IPS-NIHi11 (cell line): ENCODE measurements at regions not wholly inside any gene's neighbourhood (a gene's known extent, or its start where the extent isn't known, plus 50 kb on each side); places are given as distances from the start of the nearest gene placed in this dataset.
"Not testable (repeated sequence)": the region's sequence is repeated elsewhere in the genome, so short reads cannot be mapped to it uniquely, and the experiment has no call there.

Source experiments
- DNase-seq: peaks from one replicate; pipeline ENCODE4 v3.0.0; 2012; ENCODE audit warnings: mixed read lengths, low spot score

DNA sequence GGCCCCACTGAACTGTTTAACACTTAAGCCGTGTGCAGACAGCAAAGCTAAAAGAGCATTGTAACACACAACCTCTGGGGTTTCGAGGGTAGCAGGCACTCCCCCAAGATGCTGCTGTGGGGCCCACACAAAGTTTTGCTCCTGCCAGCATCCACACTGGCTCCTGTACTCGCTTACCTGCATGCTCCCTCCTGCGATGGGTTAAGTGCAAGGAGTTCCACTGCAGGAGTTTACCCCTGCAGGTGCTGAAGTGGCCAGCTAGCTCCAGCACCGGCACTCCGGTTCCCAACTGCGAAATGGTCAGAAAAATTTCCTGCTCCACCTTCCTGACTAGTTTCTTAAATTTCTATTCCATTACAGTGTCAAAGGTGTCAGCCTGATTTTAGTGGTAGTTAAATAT is 443.5 kb downstream of the PCDH10 start:
- DNase-seq: peak; percentile 7

DNA sequence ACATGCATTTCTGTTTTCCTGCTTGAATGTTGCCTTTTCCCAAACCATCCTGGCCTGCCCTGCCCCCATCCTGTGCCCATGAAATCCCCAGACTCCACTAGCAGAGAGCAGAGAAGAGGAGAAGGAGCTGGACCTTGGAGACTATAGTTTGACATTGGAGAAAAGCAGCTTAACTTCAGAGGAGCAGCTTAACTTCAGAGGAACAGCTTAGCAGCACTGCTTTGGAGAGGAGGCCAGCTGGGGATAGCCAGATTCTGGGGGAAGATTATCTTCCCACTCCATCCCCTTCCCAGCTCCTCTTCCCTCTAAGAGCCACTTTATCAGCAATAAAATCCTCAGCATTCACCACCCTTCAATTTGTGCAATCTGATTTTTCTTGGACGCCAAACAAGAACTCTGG is 443.0 kb downstream of the PCDH10 start:
- no peak for DNase-seq

DNA sequence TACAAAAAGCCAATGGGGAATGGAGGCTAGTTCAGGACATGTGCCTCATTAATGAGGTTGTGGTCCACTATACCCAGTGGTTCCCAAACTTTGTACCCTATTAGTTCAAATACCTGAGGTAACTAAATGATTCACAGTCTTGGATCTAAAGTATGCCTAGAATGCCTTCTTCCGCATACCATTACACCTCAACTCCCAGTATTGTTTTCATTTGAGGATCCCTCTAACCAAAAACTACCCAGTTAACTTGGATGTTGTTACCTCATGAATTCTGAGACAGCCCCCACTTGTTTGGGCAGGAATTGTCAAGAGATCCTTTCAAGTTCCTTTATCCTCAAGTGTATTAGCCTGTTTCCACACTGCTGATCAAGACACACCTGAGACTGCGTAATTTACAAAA is 439.2 kb downstream of the PCDH10 start:
- no peak for DNase-seq

DNA sequence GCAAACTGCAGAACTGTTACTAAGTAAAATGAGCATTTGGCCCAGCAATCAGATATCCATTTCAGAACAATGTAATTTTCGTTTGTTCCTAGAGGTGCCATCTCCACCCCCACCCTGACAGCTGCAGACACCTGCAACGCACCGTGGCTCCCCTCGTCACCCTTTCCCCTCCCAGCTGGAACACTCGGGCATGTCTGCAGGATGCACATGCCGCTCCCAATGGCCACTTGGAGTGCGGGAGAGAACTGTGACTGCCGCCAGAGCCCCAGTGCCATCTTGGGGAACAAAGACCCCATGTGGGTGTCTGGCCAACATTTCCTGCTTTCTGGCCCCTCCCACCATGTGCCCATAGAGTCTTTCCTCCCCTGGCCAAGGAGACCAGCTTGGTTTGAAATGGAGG is 436.2 kb downstream of the PCDH10 start:
- DNase-seq: no peak

DNA sequence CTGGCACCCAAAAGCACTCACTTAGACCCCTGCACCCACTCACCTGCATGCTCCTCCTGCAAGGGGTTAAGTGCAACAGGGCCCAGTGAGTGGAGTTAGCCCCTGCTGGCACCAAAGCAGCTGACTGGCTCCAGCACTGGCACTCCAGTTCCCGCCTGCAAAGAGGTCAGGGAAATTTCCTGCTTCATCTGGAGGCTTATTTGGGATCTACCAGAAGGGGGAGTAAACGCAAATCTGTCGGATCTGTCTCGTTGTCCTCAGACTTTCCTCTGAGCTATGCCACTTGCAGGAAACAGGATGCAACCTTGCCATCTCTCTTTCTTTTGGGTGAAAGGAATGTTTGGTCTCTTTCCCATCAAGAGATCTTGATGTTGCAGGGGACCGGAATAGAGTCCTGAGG is 435.6 kb downstream of the PCDH10 start:
- DNase-seq: peak; percentile 22

DNA sequence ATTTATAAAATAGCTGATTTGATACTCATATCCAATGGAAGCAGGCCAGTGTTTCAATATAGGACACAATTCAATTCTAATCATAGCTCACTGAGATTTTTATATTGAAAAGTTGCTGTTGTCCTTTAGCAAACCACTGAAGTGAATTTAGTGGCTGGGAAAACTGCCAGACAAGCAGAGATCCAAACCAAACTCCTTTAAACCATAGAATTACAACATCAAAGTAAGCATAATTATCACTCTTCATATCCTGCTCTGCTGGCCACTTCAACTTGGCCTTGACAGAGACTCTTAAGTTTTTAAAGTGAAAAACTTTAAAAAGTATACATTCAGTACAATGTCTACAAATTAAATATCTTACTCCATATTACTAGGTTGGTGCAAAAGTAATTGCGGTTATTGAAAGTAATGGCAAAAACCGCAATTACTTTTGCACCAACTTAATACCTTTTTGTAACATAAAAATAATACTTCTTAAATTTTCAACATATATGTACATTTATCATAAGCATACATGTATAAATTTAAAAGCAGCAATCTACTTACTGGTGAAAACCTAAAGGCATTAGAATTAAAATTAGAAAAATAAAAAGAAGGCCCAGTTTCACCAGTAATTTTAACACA is 433.0 kb downstream of the PCDH10 start:
- DNase-seq: no peak

DNA sequence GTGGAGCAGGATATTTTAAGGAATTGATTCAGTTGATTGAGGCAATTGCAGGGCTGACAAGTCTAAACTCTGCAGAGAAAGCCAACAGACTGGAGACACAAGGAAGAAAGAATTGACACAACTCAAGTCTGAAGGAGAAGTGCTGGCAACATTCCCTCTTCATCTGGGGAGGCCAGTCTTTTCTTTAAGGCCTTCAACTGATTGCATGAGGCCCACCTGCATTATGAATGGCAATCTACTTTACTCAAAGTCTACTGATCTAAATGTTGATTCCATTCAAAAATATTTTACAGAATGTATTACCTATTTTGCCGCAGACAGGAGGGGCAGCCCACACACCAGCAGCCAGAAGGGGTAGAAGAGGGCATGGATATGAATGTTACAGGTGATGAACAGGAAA is 425.2 kb downstream of the PCDH10 start:
- no peak for DNase-seq

DNA sequence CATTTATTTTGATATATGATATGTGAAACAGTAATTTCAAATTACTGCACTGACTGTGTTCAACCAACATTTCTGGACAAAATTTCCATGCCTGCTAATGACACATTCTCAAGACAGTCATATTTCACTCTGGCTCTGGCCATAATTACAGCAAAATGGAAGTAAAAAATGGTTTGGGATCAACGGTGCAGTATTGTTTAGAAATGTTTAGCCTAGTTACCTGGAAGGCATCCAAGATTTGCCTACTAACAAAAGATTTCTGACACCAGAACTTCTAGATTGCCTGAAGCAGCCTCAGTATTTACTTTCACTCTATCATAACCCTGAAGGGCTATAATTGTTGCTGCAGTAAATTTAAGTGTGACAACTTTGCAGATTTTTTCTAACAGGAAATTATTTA is 416.3 kb downstream of the PCDH10 start:
- peak; percentile 7 for DNase-seq

DNA sequence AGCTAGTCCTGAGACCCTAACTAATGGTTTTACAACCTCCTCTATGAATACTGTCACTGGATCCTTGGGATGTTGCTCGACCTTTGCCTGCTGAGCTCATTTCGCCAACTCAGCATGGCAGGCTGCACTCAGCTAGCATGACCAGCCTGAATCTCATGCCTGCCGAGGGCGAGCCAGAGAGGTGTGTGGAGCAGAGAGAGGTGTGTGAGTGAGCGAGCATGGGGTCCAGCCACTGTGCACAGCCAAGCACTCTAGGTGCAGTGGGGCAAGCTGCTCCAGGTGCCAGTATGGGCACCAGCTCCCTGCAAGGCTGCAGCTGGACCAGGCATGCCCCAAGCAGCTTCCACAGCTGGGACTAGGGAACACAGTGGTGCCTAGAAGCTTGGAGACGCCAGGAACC is 410.9 kb downstream of the PCDH10 start:
- no peak for DNase-seq

DNA sequence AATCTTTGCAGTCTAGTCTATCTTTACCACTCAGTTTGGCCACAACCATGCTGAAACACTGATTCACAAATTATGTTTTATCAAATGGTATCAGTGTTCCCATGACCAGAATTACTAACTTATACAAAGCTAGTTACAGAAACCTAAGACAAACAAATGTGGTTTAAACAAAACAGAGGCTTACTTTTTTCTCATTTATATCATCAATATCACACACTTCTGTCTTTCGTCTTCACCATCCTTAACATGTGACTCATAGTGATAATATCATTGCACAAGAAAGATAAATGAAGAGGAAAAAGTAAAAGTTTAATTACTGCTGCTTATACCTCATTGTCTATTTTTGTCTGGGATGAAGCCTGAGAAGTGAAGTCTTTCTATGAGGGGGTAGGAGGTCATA is 406.6 kb downstream of the PCDH10 start:
- DNase-seq: no peak

DNA sequence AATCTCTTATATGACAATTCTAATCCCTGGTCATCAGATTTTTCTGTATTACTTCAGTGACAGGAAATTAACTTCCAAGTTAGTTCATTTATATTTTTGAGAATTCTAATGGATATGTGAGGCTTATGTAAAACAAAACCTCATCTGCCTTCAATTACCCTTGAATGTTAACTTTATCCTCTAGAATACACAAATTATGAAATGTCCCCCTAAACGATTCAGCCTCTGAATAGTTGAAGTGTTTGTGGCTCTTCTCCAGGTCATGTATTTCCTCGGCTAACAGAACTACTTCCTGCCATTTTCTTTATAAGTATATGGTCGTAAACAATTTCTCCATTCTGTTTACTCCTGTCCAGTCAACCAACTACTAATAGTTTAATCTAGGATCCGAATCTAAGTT is 401.3 kb downstream of the PCDH10 start:
- DNase-seq: no peak

DNA sequence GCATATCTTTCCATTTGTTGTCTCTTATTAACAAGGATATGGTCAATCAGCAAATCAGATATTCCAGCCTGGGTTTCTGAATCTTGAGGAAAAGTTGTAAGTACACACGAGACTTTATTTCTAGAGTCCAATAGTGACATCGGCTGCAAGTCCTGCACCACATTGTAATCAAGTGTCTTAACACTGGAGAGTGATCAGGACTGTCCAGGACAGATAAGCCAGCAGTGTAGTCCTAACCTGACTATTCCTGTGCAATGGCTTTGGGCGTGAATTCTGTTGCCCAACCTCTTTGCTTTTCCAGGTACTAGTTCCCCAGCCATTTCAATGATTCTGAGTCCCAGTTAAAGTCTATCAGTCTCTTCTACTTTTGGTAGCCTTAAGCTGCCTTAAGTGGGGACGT is 395.0 kb downstream of the PCDH10 start:
- DNase-seq: no peak

DNA sequence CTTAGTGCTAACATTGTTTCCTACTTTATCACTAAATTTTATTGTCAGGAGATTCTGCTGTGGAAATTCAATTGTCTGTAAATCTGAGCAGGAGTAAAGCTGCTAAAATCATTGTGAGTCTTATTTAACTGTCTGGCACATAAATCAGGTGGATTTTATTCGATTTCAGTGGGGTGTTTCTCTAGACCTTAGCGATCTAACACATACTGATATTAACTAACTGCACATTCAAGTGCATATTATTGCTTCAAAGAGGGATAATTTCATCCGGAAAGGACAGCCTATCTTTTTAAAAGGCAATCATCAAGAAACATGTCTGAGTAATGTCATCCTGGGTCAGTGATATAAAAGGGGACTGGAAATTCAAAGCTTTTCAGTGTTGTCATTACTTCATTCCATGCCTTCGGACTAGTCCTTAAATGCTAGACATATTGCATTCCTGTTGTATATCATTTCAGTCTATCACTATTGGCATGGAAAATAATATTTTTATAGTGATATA is 388.7 kb downstream of the PCDH10 start:
- DNase-seq: no peak

DNA sequence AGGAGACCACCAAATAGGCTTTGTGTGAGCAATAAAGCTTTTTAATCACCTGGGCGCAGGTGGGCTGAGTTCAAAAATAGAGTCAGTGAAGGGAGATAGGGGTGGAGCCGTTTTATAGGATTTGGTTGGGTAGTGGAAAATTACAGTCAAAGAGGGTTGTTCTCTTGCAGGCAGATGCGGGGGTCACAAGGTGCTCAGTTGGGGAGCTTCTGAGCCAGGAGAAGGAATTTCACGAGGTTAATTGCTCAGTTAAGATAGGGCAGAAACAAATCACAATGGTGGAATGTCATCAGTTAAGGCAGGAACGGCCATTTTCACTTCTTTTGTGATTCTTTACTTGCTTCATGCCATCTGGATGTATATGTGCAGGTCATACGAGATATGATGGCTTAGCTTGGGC is 385.1 kb downstream of the PCDH10 start:
- DNase-seq: not testable (repeated sequence)

DNA sequence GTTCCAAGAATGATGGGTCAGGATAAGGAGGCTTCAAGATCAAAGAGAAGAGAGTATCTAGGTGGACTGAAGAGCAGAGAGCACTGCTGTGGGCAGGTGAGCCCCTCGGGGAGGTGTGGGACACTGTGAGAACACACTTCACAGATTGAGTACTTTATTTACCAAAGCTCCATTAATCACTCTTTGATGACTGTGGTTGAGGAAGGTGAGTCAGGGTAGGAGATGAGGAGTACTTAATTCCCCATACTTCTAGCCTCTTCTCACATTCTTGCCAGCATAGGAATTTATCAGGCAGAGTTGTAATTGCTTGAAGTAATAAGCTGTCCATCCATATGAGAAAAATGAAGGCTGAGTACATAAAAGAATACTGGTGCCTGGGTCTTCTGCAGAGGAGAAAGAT is 375.3 kb downstream of the PCDH10 start:
- DNase-seq: no peak

DNA sequence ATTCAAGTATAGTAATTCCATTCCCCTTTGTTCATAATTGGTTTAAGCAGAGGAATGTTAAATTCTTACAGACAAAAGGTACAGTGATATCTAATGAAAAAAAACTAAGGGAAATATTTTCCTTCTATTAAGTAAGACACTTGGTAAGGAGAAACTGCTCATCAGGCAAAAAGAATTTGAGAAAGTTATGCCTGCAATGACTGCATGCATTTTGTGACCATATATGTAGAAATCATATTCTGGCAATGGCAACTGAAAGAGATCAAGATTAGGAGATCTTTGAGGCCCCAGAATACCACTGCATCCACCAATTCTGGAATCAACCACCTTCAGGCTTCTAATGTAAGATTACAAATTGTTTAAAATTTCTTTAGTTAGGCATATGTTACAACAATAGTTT is 364.8 kb downstream of the PCDH10 start:
- no peak for DNase-seq

DNA sequence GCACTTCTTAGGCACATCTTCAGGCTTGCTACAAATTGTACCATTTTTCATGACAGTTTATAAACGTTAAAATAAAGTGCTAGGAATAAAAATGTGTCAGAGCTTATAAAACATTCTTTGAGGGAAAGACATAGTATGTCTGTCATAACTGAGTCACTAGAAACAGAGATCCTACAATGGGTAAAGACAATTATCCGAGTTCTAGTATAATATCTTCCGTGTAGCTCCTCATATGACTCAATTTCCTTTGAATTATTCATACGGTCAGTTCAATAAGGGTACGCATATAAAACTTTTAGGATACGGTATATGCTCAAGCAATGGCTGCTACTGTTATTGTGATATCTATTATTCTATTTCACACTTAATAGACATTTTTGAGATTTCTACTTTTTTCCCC is 349.1 kb downstream of the PCDH10 start:
- no peak for DNase-seq

DNA sequence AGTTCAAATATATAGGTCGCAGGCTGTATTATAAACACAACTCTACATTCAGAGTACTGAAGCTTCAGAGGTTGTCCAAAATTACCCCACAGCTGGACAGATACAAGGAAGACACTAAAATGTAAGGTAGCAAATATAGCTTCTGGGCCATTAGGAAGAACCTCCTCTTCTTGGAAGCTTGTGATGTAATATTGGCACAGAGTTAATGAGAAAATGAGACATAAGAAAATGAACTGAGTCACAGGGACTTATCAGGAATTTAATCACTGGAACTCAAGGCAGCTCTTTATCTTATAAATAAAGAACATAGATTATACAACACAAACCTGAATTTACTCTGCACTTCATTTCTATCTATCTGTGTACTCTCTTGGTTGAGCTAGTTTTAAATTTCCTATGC is 344.7 kb downstream of the PCDH10 start:
- no peak for DNase-seq

DNA sequence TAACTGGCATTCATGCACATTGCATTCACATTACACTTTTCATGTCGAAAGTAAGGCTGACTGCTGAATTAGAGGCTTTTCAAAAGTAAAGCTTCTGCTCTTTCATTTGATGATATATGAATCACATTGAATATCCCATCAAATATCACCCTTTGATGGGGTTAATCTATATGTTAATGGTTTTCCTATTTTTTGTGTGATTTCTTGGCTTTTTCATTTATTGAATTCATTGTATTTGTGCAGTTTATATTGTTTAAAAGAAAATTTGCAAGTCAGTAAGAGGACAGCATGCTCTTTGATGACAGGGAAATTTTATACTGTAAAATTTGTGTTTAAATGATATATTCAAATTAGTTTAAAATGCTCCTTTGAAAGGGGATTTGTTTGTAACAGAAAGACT is 344.1 kb downstream of the PCDH10 start:
- no peak for DNase-seq

DNA sequence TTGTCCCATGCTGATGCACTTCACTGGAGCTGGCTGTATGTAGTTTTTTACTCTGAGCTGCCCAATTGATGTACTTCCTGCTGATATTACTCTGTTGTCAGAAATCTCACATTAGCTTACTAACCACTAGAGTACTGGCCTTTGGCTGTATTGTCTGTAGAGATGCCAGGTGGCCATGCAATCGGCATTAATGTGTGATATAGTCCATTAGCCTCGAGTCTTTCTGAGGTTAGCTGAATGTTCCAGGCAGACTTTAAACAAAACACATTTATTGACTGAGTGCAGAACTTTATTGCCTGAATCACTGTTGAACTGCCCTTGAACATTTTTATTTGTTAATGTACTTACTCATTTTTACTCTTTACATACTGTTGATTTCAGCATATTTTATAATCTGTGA is 335.2 kb downstream of the PCDH10 start:
- no peak for DNase-seq

DNA sequence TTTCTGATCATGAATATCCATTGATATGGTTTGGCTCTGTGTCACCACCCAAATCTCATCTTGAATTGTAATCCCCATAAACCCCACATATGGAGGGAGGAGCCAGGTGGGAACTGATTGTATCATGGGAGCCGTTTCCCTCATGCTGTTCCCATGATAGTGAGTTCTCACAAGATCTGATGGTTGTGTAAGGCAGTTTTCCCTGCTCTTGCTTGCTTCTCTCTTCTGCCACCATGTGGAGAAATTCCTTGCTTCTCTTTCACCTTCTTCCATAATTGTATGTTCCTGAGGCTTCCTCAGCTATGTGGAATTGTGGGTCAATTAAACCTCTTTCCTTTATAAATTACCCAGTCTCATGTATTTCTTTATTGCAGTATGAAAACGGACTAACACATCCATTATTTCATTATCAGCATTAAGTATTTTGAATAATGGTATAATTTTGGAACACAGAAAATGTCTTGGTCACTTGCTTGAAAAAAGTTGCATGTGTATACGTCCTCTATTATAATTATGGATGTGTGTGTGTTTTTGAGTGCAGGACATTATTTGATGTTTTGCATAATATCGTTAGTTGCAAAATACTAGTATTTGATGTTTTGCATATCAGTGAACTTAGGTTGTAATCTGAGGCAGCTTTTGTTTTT is 334.6 kb downstream of the PCDH10 start:
- DNase-seq: no peak

DNA sequence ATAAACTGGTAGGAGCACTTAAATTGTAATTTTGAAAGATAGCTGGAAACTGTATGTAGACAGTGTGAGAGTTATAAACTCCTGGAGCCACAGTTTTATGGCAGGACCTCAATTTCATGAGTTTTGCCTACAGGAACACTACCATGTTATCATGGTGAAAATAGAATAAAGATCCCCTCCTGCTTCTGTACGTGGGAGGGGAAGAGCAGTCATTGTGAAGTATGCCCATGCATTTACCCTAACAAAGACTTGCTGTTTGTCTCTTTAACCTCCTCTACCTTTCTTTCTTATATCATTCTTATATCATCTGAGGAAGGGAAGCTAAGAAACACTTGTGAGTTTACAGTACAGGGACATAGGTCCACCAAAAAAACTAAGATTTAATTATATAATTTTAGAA is 327.0 kb downstream of the PCDH10 start:
- no peak for DNase-seq

DNA sequence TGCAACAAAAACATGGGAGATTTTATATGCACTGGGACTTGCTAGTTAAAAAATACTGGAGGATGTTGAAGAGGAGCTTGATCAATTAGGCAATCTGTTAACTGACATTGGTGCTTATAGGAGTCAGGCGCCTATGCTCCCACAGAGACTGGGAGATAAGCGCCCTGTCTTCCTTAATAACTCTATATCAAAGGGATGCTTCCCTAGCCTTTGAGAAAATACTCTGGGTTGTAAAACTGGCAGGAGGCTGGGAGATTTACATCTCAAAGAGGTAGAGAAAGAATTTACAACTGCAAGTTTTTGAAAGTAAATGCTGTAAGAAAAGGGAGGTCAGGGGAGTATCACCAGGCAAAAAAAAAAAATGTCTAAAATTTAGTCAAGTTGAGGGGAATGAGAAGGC is 325.4 kb downstream of the PCDH10 start:
- DNase-seq: no peak

DNA sequence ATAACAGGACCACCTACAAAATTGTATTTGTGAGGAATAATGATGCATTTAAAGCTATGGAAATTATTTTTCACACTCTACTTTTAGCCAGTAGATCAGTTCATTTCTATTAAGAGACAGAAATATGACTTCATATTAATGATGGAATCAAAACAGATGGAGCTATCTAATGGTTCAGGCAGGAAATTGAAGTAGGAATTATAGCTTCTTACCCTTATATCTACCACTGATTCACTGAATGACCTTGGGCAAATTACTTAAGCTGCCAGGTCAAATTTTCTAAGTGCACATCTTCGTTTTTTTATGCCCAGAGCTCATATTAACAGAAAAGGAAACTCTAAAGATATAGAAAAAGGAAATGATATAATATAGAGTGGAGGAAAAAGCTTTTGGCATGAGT is 323.1 kb downstream of the PCDH10 start:
- DNase-seq: no peak
